OCI-LY1 (cell line): ENCODE measurements at regions not wholly inside any gene's neighbourhood (a gene's known extent, or its start where the extent isn't known, plus 50 kb on each side); places are given as distances from the start of the nearest gene placed in this dataset.

Experiments used
- H2AFZ ChIP-seq: fragments of 200-600 bp; sonication (generic), shearing (Covaris generic); 2 replicates; pipeline ENCODE4 v1.6.0; 2014; ENCODE audit warnings: antibody characterized with exemption, mild to moderate bottlenecking, low read length
- H3F3A ChIP-seq: fragments of 200-600 bp; sonication (generic), shearing (Covaris generic); 2 replicates; pipeline ENCODE4 v1.6.0; 2014; ENCODE audit warnings: mild to moderate bottlenecking, antibody characterized with exemption, low read length, moderate library complexity; ENCODE audit not compliant: insufficient read depth
- H3K27ac ChIP-seq: fragments of 200-600 bp; sonication (generic); 2 replicates; pipeline ENCODE4 v1.5.1; 2014; ENCODE audit warnings: low read length, mixed run types, mild to moderate bottlenecking, low read depth; ENCODE audit not compliant: poor library complexity, severe bottlenecking
- H3K27me3 ChIP-seq: fragments of 200-600 bp; sonication (generic); 2 replicates; pipeline ENCODE4 v1.6.0; 2014; ENCODE audit warnings: antibody characterized with exemption, mild to moderate bottlenecking, low read length, moderate library complexity; ENCODE audit not compliant: insufficient read depth
- H3K36me3 ChIP-seq: fragments of 200-600 bp; sonication (generic); 2 replicates; pipeline ENCODE4 v1.6.1; 2014; ENCODE audit warnings: mild to moderate bottlenecking, antibody characterized with exemption, low read length, moderate library complexity, mixed read lengths; ENCODE audit not compliant: insufficient read depth
- H3K4me1 ChIP-seq: fragments of 200-600 bp; sonication (generic); 2 replicates; pipeline ENCODE4 v1.5.1; 2014; ENCODE audit warnings: mild to moderate bottlenecking, low read length, moderate library complexity; ENCODE audit not compliant: insufficient read depth, severe bottlenecking
- H3K4me2 ChIP-seq: fragments of 200-600 bp; sonication (generic), shearing (Covaris generic); 2 replicates; pipeline ENCODE4 v1.6.1; 2014; ENCODE audit warnings: low read length
- H3K4me3 ChIP-seq: fragments of 200-600 bp; sonication (generic); 2 replicates; pipeline ENCODE4 v1.5.1; 2014; ENCODE audit warnings: low read length, low read depth, mild to moderate bottlenecking, mixed read lengths; ENCODE audit not compliant: poor library complexity, severe bottlenecking
- H3K79me2 ChIP-seq: fragments of 200-600 bp; shearing (Covaris generic); 2 replicates; pipeline ENCODE4 v1.6.1; 2016; ENCODE audit warnings: mixed run types, low read length, mixed read lengths; ENCODE audit not compliant: insufficient read depth
- H3K9ac ChIP-seq: fragments of 200-600 bp; sonication (generic), shearing (Covaris generic); 2 replicates; pipeline ENCODE4 v1.6.1; 2014; ENCODE audit warnings: mild to moderate bottlenecking, low read length, mixed read lengths
- H3K9me2 ChIP-seq: fragments of 200-600 bp; sonication (generic), shearing (Covaris generic); 2 replicates; pipeline ENCODE4 v1.6.1; 2014; ENCODE audit warnings: low read depth, mild to moderate bottlenecking, low read length, mixed read lengths
- H3K9me3 ChIP-seq: fragments of 200-600 bp; shearing (Covaris generic); 2 replicates; pipeline ENCODE4 v1.6.1; 2014; ENCODE audit warnings: low read length, mixed read lengths
- H4K20me1 ChIP-seq: fragments of 200-600 bp; sonication (generic), shearing (Covaris generic); 2 replicates; pipeline ENCODE4 v1.6.0; 2016; ENCODE audit warnings: mild to moderate bottlenecking, low read length; ENCODE audit not compliant: insufficient read depth
- CTCF ChIP-seq: fragments of 200-600 bp; sonication (generic), shearing (Covaris generic); IDR thresholded peaks from 2 replicates; pipeline ENCODE4 v1.5.1; 2017; ENCODE audit warnings: mild to moderate bottlenecking, antibody characterized with exemption, low read length, moderate library complexity, mixed read lengths
- EZH2 ChIP-seq: fragments of 200-600 bp; sonication (generic), shearing (Covaris generic); IDR thresholded peaks from 2 replicates; pipeline ENCODE4 v1.8.0; 2017; ENCODE audit warnings: borderline replicate concordance, mixed run types, mild to moderate bottlenecking, antibody characterized with exemption, low read length, moderate library complexity, mixed read lengths

GRCh38 chr1:9428601-9429341, 110.5 kb upstream of the SLC25A33 start:
- H3K36me3 ChIP-seq = no peaks in the 10 kb centered on the region
- peak overlapping the region; percentile 96 for H3K27ac ChIP-seq

GRCh38 chr1:9429342-9429711, 109.9 kb upstream of the SLC25A33 start:
- H3K36me3 ChIP-seq = no peaks in the 10 kb centered on the region
- no peaks in the 10 kb centered on the region for H3K9me2 ChIP-seq
- H3F3A ChIP-seq = 0 out of 2 replicates have a peak, but pooled peaks cover 5% of the 10 kb centered on the region
- H3K9me3 ChIP-seq = no peaks in the 10 kb centered on the region
- H2AFZ ChIP-seq = no peak overlapping the region
- no peaks in the 10 kb centered on the region for H4K20me1 ChIP-seq
- peak overlapping the region; percentile 64 for H3K4me3 ChIP-seq
- H3K4me1 ChIP-seq = peaks cover 58% of the 10 kb centered on the region
- H3K79me2 ChIP-seq = no peaks in the 10 kb centered on the region
- no peaks in the 10 kb centered on the region for H3K27me3 ChIP-seq
- H3K4me2 ChIP-seq = peak overlapping the region; percentile 92
- H3K27ac ChIP-seq = peak overlapping the region; percentile 96
- TF ChIP-seq EZH2 = no peak
- TF ChIP-seq CTCF = no peak
- peak overlapping the region; percentile 72 for H3K9ac ChIP-seq

More at GRCh38 chr1:9428601-9429341, 110.5 kb upstream of the SLC25A33 start:
- peak overlapping the region; percentile 92 for H3K4me2 ChIP-seq
- no peaks in the 10 kb centered on the region for H3K9me3 ChIP-seq
- peaks cover 64% of the 10 kb centered on the region for H3K4me1 ChIP-seq
- H3K4me3 ChIP-seq = peak overlapping the region; percentile 64
- no peaks in the 10 kb centered on the region for H3K79me2 ChIP-seq
- no peaks in the 10 kb centered on the region for H3K9me2 ChIP-seq
- no peaks in the 10 kb centered on the region for H3K27me3 ChIP-seq
- H3K9ac ChIP-seq = peak overlapping the region; percentile 72
- H4K20me1 ChIP-seq = no peaks in the 10 kb centered on the region
- TF ChIP-seq EZH2 (no peak), CTCF (peak; percentile 35; the same call in 1 of the 2 replicates)
- H2AFZ ChIP-seq = no peak overlapping the region
- H3F3A ChIP-seq = 0 out of 2 replicates have a peak, but pooled peaks cover 5% of the 10 kb centered on the region

GRCh38 chr1:9434247-9435152, 104.8 kb upstream of the SLC25A33 start:
- TF ChIP-seq CTCF = no peak
- TF ChIP-seq EZH2 = no peak
- Histone ChIP-seq H3K36me3 (no peaks in the 10 kb centered on the region), H3K9me3 (no peaks in the 10 kb centered on the region), H2AFZ (no peak overlapping the region), H3K4me2 (no peak overlapping the region), H3F3A (no peaks in the 10 kb centered on the region), H3K27ac (no peak overlapping the region), H3K9ac (no peak overlapping the region), H4K20me1 (no peaks in the 10 kb centered on the region), H3K27me3 (no peaks in the 10 kb centered on the region; the same call in 1 of the 2 replicates), H3K4me3 (no peak overlapping the region), H3K79me2 (no peaks in the 10 kb centered on the region), H3K4me1 (peaks cover 10% of the 10 kb centered on the region), H3K9me2 (no peaks in the 10 kb centered on the region)
